HL-60 (cell line): ENCODE measurements at regions not wholly inside any gene's neighbourhood (a gene's known extent, or its start where the extent isn't known, plus 50 kb on each side); places are given as distances from the start of the nearest gene placed in this dataset.

Experiments
- CTCF ChIP-seq: IDR thresholded peaks from one replicate; pipeline ENCODE4 v1.5.1; 2011; ENCODE audit warnings: low read length, control low read depth, inconsistent platforms; ENCODE audit not compliant: insufficient read depth
- POLR2AphosphoS5 ChIP-seq: IDR thresholded peaks from 2 replicates; pipeline ENCODE4 v1.6.1; 2012; ENCODE audit warnings: low read depth
- REST ChIP-seq: IDR thresholded peaks from 2 replicates; pipeline ENCODE4 v1.6.1; 2012; ENCODE audit warnings: low read depth; ENCODE audit not compliant: insufficient replicate concordance
- SPI1 ChIP-seq: IDR thresholded peaks from 2 replicates; pipeline ENCODE4 v1.6.1; 2012; ENCODE audit warnings: low read depth, mild to moderate bottlenecking, borderline replicate concordance

GRCh38 chr9:115226152-115226551, 108.2 kb upstream of the TNC start:
- TF ChIP-seq CTCF (no peak), POLR2AphosphoS5 (no peak), SPI1 (no peak), REST (no peak)
